Thyroid gland (tissue), 4 donors: ENCODE measurements at regions not wholly inside any gene's neighbourhood (a gene's known extent, or its start where the extent isn't known, plus 50 kb on each side); places are given as distances from the start of the nearest gene placed in this dataset.

Experiments used
- DNase-seq, 2 donors: peaks; one replicate each; pipeline ENCODE4 v3.0.0-alpha.2; 2019
- H3K27ac ChIP-seq, 3 donors: fragments of 200-600 bp; sonication (generic); 1 replicate in 2 of 3; 2 replicates in 1 of 3; pipeline ENCODE4 v1.5.1; 2016 to 2019; ENCODE audit warnings: mild to moderate bottlenecking in 1 of 3, moderate library complexity in 1 of 3
- H3K27me3 ChIP-seq: fragments of 200-600 bp; sonication (generic); one replicate; pipeline ENCODE4 v1.5.1; 2019
- H3K36me3 ChIP-seq, 2 donors: fragments of 200-600 bp; sonication (generic); one replicate each; pipeline ENCODE4 v1.5.1; 2016 to 2019
- H3K4me1 ChIP-seq, 2 donors: fragments of 200-600 bp; sonication (generic); one replicate each; pipeline ENCODE4 v1.5.1; 2017 to 2019
- H3K4me3 ChIP-seq, 3 donors: fragments of 200-600 bp; sonication (generic); replicated peaks in 1 of 3; 1 replicate in 2 of 3; 2 replicates in 1 of 3; pipeline ENCODE4 v1.5.1; 2016; ENCODE audit warnings: mild to moderate bottlenecking in 1 of 3
- H3K9me3 ChIP-seq: fragments of 200-600 bp; sonication (generic); one replicate; pipeline ENCODE4 v1.5.1; 2017
- CTCF ChIP-seq, 6 experiments: fragments of 200-600 bp in 3 of 6; fragments of 450-650 bp in 3 of 6; sonication (generic) in 3 of 6; IDR thresholded peaks; one replicate each; pipeline ENCODE4 v1.5.1; 2016 to 2019; ENCODE audit warnings: antibody characterized with exemption in 6 of 6, mild to moderate bottlenecking in 2 of 6, inconsistent platforms in 1 of 6, moderate library complexity in 1 of 6
- POLR2A ChIP-seq, 2 donors: fragments of 450-650 bp; IDR thresholded peaks; one replicate each; pipeline ENCODE4 v1.6.1; 2017; ENCODE audit warnings: antibody characterized with exemption in 2 of 2, mild to moderate bottlenecking in 2 of 2, moderate library complexity in 1 of 2
- WGBS, 2 donors: methylation state at CpG; one replicate each; pipeline ENCODE4 v1.1.5; 2017; 5-methylcytosine and 5-hydroxymethylcytosine counted together
- intact Hi-C: fragments of 100-400 bp; cut with DNase I; formaldehyde crosslinking; loops from one replicate; pipeline ENCODE4 v1.15.1; 2023

- DNase-seq, result no peak
- H3K9me3 ChIP-seq, result no peaks in the 10 kb centered on the region
- no peaks in the 10 kb centered on the region for H3K36me3 ChIP-seq
- 88 to 95% methylated on average over 4 of the region's 4 CpGs for WGBS, 2 donors
- intact Hi-C loops, result no loop called here
- no peak overlapping the region for H3K4me3 ChIP-seq
- no peak for TF ChIP-seq CTCF (IDR thresholded peaks at IDR 0.05)
- TF ChIP-seq POLR2A (IDR thresholded peaks at IDR 0.05), result no peak
- no peaks in the 10 kb centered on the region for H3K4me1 ChIP-seq
- no peaks in the 10 kb centered on the region for H3K27me3 ChIP-seq
- H3K27ac ChIP-seq, result no peak overlapping the region
Measured at GRCh38 chr17:71974051-71974450, 146.8 kb upstream of the SOX9 start.

DNA sequence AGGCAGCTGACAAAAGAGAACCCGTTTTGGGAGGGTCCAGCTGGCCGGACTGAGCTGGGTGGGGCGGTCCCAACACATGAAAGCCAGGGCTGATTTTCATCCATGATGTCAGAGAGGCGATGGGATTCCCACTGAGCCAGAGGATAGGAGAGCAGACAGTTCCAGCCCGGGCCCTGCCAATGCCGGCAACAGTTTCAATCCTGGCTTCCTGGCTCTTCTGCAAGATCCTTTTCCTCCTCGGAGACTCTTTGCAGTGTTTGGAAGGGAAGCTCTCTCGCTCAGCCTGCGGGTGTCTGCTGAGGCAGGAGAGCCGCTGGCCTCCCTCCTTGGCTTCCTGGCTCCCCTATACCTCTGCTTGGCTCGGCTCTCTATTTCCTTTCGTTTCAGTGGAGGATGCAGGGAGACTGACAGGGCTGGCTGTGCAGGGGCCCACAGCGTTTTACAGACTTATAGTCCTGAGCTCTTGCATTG, 145.5 kb upstream of the SOX9 start:
- no peaks in the 10 kb centered on the region for H3K4me1 ChIP-seq
- peak in 1 of 2 donors; percentile 5 for DNase-seq
- H3K9me3 ChIP-seq, result no peaks in the 10 kb centered on the region
- TF ChIP-seq POLR2A (IDR thresholded peaks at IDR 0.05) (no peak), CTCF (IDR thresholded peaks at IDR 0.05) (no peak)
- H3K27ac ChIP-seq, result peak overlapping the region in 1 of 3 donors; percentile 35
- H3K4me3 ChIP-seq, result no peak overlapping the region
- H3K27me3 ChIP-seq, result no peaks in the 10 kb centered on the region
- WGBS, 2 donors, result 36 to 58% methylated on average over 13 of the region's 13 CpGs
- no peaks in the 10 kb centered on the region for H3K36me3 ChIP-seq
- intact Hi-C loops, result no loop called here

DNA sequence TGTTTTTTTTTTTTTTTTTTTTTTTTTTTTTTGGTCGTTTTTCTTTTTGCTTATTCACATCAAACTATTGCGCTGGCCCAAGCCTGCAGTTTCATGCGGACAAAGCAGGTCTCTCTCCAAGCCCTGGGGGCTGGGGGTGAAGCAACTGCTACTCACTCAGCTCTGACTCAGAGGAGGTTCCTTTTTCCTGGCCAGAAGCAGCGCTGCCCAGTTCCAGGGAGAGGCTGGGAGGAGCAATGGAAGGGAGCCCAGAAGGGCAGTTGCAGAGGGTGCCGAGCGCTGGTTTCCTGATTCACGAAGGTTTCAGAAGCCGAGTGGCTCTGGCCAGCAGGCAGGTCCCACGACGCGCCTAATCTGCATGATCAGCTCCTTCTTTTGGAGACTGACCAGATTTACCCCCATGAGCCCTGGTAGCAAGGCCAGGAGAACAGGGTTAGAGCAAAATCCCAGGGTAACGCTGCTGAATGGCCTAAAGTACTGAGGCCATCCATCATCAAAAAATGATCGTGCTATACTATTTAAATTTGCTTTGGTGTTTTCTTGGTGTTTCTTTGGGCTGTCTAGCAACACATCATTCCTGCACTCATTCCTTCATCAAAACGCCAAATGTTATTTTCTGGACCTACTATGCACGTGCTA, 144.7 kb upstream of the SOX9 start:
- WGBS, 2 donors, result 51 to 57% methylated on average over 15 of the region's 15 CpGs
- DNase-seq, result peak; percentile 65 to 81
- H3K9me3 ChIP-seq, result no peaks in the 10 kb centered on the region
- H3K4me3 ChIP-seq, result no peak overlapping the region
- H3K27me3 ChIP-seq, result no peaks in the 10 kb centered on the region
- no peaks in the 10 kb centered on the region for H3K4me1 ChIP-seq
- intact Hi-C loops, result no loop called here
- H3K36me3 ChIP-seq, result no peaks in the 10 kb centered on the region
- H3K27ac ChIP-seq, result no peak overlapping the region
- no peak for TF ChIP-seq POLR2A (IDR thresholded peaks at IDR 0.05)
- TF ChIP-seq CTCF (IDR thresholded peaks at IDR 0.05), result no peak

DNA sequence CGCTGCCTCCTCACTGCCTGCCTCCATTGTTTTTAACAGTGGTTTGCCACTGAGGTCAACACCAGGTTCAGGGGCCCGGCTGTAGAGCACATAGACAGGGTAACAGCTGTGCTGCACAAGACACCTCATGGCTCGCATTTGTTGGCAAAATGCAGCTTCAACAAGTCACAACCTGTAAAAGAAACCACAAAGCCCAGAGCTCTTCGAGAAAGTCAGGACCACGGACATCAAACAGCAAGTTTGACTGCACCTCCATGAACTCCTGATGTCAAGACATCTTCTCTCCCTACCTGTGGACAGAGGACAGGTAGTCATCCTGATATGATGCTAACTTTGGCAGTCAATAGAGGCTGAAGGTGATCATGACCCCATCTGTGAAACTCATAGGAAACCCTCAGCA, 142.4 kb upstream of the SOX9 start:
- Histone ChIP-seq H3K27ac (no peak overlapping the region), H3K27me3 (no peaks in the 10 kb centered on the region), H3K4me3 (no peak overlapping the region), H3K4me1 (no peaks in the 10 kb centered on the region), H3K9me3 (no peaks in the 10 kb centered on the region), H3K36me3 (no peaks in the 10 kb centered on the region)
- TF ChIP-seq CTCF (IDR thresholded peaks at IDR 0.05) (no peak), POLR2A (IDR thresholded peaks at IDR 0.05) (no peak)
- DNase-seq, result no peak
- WGBS, 2 donors, result 73 to 80% methylated on average over 5 of the region's 5 CpGs
- intact Hi-C loops, result no loop called here

DNA sequence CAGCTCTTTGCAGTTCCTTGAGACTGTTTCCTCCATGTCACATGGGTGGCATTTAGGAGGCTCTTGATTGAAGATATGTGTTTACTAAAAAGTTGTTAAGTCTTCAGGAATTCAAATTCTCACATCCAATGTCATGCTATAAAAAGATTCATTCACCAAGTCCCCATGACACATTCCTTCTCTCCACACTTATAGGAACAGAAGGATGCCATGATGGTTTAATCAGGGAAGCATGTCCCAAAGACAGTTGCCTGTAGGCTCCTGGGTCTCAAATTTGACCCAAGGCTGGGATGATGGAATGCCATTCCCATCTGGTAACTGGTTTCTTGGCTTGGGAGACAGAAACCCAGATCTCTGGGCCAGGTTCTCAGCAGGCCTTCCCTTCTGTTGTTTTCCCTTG, 140.6 kb upstream of the SOX9 start:
- no peaks in the 10 kb centered on the region for H3K9me3 ChIP-seq
- H3K27ac ChIP-seq, result no peak overlapping the region
- H3K36me3 ChIP-seq, result no peaks in the 10 kb centered on the region
- intact Hi-C loops, result no loop called here
- no peak overlapping the region for H3K4me3 ChIP-seq
- H3K27me3 ChIP-seq, result no peaks in the 10 kb centered on the region
- DNase-seq, result no peak
- TF ChIP-seq POLR2A (IDR thresholded peaks at IDR 0.05), result no peak
- no peak for TF ChIP-seq CTCF (IDR thresholded peaks at IDR 0.05)
- H3K4me1 ChIP-seq, result no peaks in the 10 kb centered on the region
